ENCODE measurements at regions not wholly inside any gene's neighbourhood (a gene's known extent, or its start where the extent isn't known, plus 50 kb on each side); places are given as distances from the start of the nearest gene placed in this dataset.

GRCh38 chr1:199101139-199101538, 462.3 kb downstream of the PTPRC start:
- H3K27ac ChIP-seq (ENCODE audit: low read depth, low read length, poor library complexity, severe bottlenecking), result no peak overlapping the region
- no peaks in the 10 kb centered on the region for H3K27me3 ChIP-seq (replicated peaks; ENCODE audit: insufficient read depth, low read depth, low read length, poor library complexity)
- DNase-seq (ENCODE audit: low spot score), result no peak
- H3K4me3 ChIP-seq (ENCODE audit: low read depth, low read length, poor library complexity, severe bottlenecking), result no peak overlapping the region
- ChIA-PET POLR2A (ENCODE audit: low non-redundant PET) (no interaction called here), CTCF (no interaction called here)
- BruUV-seq (replicated peaks), result no TSS peak
- TF ChIP-seq EZH2 (IDR thresholded peaks at IDR 0.05; ENCODE audit: borderline replicate concordance, low read depth, low read length, poor library complexity, severe bottlenecking) (no peak), CTCF (conservative IDR thresholded peaks at IDR 0.05; ENCODE audit: low read depth, low read length) (no peak)
- intact Hi-C loops (cut with micrococcal nuclease; ENCODE audit: unreplicated experiment), result no loop called here
- no peaks in the 10 kb centered on the region for H3K4me1 ChIP-seq (ENCODE audit: insufficient read depth, low read length, poor library complexity, severe bottlenecking)
- no peaks in the 10 kb centered on the region for H3K36me3 ChIP-seq (ENCODE audit: insufficient read depth, low read length, poor library complexity, severe bottlenecking)
- H3K9me3 ChIP-seq (ENCODE audit: low read depth, low read length, poor library complexity, severe bottlenecking), result peaks cover 18% of the 10 kb centered on the region

GRCh38 chr1:199101635-199102034, 462.8 kb downstream of the PTPRC start:
- Histone ChIP-seq H3K36me3 (ENCODE audit: insufficient read depth, low read length, poor library complexity, severe bottlenecking) (no peaks in the 10 kb centered on the region), H3K4me3 (ENCODE audit: low read depth, low read length, poor library complexity, severe bottlenecking) (no peak overlapping the region), H3K27ac (ENCODE audit: low read depth, low read length, poor library complexity, severe bottlenecking) (no peak overlapping the region), H3K27me3 (replicated peaks; ENCODE audit: insufficient read depth, low read depth, low read length, poor library complexity) (no peaks in the 10 kb centered on the region), H3K9me3 (ENCODE audit: low read depth, low read length, poor library complexity, severe bottlenecking) (peaks cover 23% of the 10 kb centered on the region), H3K4me1 (ENCODE audit: insufficient read depth, low read length, poor library complexity, severe bottlenecking) (no peaks in the 10 kb centered on the region)
- intact Hi-C loops (cut with micrococcal nuclease; ENCODE audit: unreplicated experiment), result no loop called here
- ChIA-PET CTCF (no interaction called here), POLR2A (ENCODE audit: low non-redundant PET) (no interaction called here)
- no peak for DNase-seq (ENCODE audit: low spot score)
- BruUV-seq (replicated peaks), result no TSS peak
- TF ChIP-seq CTCF (conservative IDR thresholded peaks at IDR 0.05; ENCODE audit: low read depth, low read length), result no peak
- TF ChIP-seq EZH2 (IDR thresholded peaks at IDR 0.05; ENCODE audit: borderline replicate concordance, low read depth, low read length, poor library complexity, severe bottlenecking), result no peak

GRCh38 chr1:199102239-199102638, 463.4 kb downstream of the PTPRC start:
- POLR2A ChIA-PET (ENCODE audit: low non-redundant PET), result no interaction called here
- no TSS peak for BruUV-seq (replicated peaks)

More at GRCh38 chr1:199102239-199102638, 463.4 kb downstream of the PTPRC start:
- no peak for DNase-seq (ENCODE audit: low spot score)
- H3K27ac ChIP-seq (ENCODE audit: low read depth, low read length, poor library complexity, severe bottlenecking), result no peak overlapping the region
- TF ChIP-seq EZH2 (IDR thresholded peaks at IDR 0.05; ENCODE audit: borderline replicate concordance, low read depth, low read length, poor library complexity, severe bottlenecking) (no peak), CTCF (conservative IDR thresholded peaks at IDR 0.05; ENCODE audit: low read depth, low read length) (no peak)
- no peaks in the 10 kb centered on the region for H3K36me3 ChIP-seq (ENCODE audit: insufficient read depth, low read length, poor library complexity, severe bottlenecking)
- intact Hi-C loops (cut with micrococcal nuclease; ENCODE audit: unreplicated experiment), result no loop called here
- H3K9me3 ChIP-seq (ENCODE audit: low read depth, low read length, poor library complexity, severe bottlenecking), result peaks cover 23% of the 10 kb centered on the region
- H3K27me3 ChIP-seq (replicated peaks; ENCODE audit: insufficient read depth, low read depth, low read length, poor library complexity), result no peaks in the 10 kb centered on the region
- no peaks in the 10 kb centered on the region for H3K4me1 ChIP-seq (ENCODE audit: insufficient read depth, low read length, poor library complexity, severe bottlenecking)
- H3K4me3 ChIP-seq (ENCODE audit: low read depth, low read length, poor library complexity, severe bottlenecking), result no peak overlapping the region
- CTCF ChIA-PET, result no interaction called here

Measured in A673 (cell line).